ENCODE measurements at regions not wholly inside any gene's neighbourhood (a gene's known extent, or its start where the extent isn't known, plus 50 kb on each side); places are given as distances from the start of the nearest gene placed in this dataset.

DNA sequence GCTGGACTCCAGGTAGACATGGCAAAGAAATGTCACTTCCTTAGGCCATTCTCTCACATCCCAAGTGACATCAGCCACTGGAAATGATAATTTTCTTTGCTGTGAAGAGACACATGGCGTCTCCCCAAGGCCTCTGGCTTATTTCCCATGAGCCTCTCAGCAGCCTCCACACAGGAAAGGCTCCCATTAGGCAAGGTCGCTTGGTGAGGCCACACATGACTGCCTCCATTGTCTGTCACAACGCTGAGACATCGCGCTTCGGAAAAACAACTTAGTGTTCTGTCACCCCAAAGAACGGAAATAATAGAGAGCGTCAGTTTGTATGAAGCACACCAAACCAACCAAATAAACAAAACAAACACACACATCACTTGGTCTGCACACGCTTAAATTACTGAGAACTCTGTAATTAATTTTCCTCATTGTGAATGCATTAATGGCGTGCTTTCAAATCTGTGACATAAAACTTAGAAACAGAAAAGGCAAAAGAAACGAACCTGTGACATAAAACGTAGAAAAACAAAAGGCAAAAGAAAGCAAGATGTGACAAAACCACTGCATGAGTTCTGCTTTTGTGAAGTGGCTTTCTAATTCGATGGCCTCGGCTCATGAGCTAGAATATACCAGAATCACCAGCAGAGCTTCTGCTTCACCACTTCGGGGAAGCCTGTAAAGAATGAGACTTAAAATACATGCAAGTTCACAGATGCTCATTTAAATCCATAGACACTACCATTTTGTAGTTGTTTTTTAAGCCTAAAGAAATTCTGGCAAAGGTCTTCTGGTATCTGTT is 404.2 kb upstream of the SGCG start:
- H3K4me2 ChIP-seq (ENCODE audit: low read depth, low read length, poor library complexity, severe bottlenecking): no peak overlapping the region
- no peak for TF ChIP-seq EZH2phosphoT487 (IDR thresholded peaks at IDR 0.05; ENCODE audit: borderline replicate concordance)
- no peak for TF ChIP-seq CTCF (conservative IDR thresholded peaks at IDR 0.05; ENCODE audit: low read length)

DNA sequence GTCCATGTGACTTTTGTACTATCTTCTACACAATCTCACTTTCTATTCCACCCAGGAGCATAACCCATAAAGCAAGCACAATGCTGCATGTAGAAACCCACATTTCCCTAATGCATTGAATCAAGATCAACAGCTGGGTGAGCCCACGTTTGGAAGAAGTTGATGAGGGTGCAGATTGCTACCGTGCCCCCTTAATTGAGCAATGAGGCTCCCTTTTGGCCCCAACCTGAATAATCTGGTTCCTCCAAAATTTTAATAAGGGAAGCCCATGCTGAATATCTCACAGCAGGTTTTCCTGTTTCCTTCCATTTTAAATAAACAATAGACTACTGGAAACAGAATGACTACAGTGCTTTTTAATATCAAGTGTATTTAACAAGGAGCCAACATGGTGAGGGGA is 403.6 kb upstream of the SGCG start:
- Histone ChIP-seq H2AFZ (ENCODE audit: low read length) (no peak overlapping the region), H3K36me3 (ENCODE audit: insufficient read depth, low read length) (no peaks in the 10 kb centered on the region), H3K9me3 (ENCODE audit: insufficient read depth, low read depth, low read length) (no peaks in the 10 kb centered on the region), H3K9ac (ENCODE audit: low read depth, low read length, poor library complexity, severe bottlenecking) (no peak overlapping the region), H3F3A (ENCODE audit: low read depth) (no peaks in the 10 kb centered on the region), H3K4me2 (ENCODE audit: low read depth, low read length, poor library complexity, severe bottlenecking) (no peak overlapping the region), H3K4me1 (ENCODE audit: insufficient read depth, low read length, poor library complexity, severe bottlenecking) (no peaks in the 10 kb centered on the region), H3K79me2 (ENCODE audit: insufficient read depth, low read length) (no peaks in the 10 kb centered on the region), H4K20me1 (ENCODE audit: insufficient read depth, low read length, poor library complexity, severe bottlenecking) (no peaks in the 10 kb centered on the region), H3K4me3 (ENCODE audit: low read length, poor library complexity, severe bottlenecking) (no peak overlapping the region), H3K27me3 (ENCODE audit: insufficient read depth, low read length, poor library complexity, severe bottlenecking) (no peaks in the 10 kb centered on the region), H3K9me2 (replicated peaks; ENCODE audit: low read depth, low read length) (no peaks in the 10 kb centered on the region)
- TF ChIP-seq CTCF (conservative IDR thresholded peaks at IDR 0.05; ENCODE audit: low read length): no peak
- TF ChIP-seq EZH2phosphoT487 (IDR thresholded peaks at IDR 0.05; ENCODE audit: borderline replicate concordance): no peak

More for the DNA sequence above, 404.2 kb upstream of the SGCG start:
- Histone ChIP-seq H3F3A (ENCODE audit: low read depth) (no peaks in the 10 kb centered on the region), H4K20me1 (ENCODE audit: insufficient read depth, low read length, poor library complexity, severe bottlenecking) (no peaks in the 10 kb centered on the region), H3K9me2 (replicated peaks; ENCODE audit: low read depth, low read length) (no peaks in the 10 kb centered on the region), H3K36me3 (ENCODE audit: insufficient read depth, low read length) (no peaks in the 10 kb centered on the region), H3K9ac (ENCODE audit: low read depth, low read length, poor library complexity, severe bottlenecking) (no peak overlapping the region), H2AFZ (ENCODE audit: low read length) (no peak overlapping the region), H3K9me3 (ENCODE audit: insufficient read depth, low read depth, low read length) (no peaks in the 10 kb centered on the region), H3K27me3 (ENCODE audit: insufficient read depth, low read length, poor library complexity, severe bottlenecking) (no peaks in the 10 kb centered on the region), H3K4me3 (ENCODE audit: low read length, poor library complexity, severe bottlenecking) (no peak overlapping the region), H3K4me1 (ENCODE audit: insufficient read depth, low read length, poor library complexity, severe bottlenecking) (no peaks in the 10 kb centered on the region), H3K79me2 (ENCODE audit: insufficient read depth, low read length) (no peaks in the 10 kb centered on the region)

DNA sequence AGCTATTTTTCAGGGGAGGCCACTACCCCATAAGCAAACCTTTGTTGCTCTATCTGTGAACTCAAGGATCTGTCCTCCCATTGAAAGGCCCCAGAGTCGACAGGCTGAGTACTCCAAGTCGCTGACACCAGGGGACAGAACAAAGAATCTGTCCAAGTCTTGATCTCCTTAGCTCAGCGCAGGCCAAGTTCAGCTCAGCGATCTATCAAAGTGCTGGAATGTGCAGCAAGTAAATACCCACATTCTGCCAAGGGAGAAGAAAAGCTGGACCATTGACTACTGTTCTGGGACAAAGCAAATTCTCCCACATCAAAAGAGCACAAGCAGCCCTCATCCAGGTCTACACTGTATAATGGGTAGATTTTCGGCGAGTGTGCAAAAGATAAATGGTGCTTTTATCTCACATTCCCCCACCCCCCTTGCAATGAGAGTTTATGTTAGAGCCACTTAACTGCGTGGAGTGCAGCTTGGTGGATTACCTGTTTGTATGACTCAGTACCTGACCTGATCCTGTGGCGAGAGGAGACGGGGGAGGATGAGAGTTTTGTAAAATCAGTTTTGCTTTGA is 391.7 kb upstream of the SGCG start:
- Histone ChIP-seq H3K36me3 (ENCODE audit: insufficient read depth, low read length) (no peaks in the 10 kb centered on the region), H3K4me3 (ENCODE audit: low read length, poor library complexity, severe bottlenecking) (no peak overlapping the region), H3K4me2 (ENCODE audit: low read depth, low read length, poor library complexity, severe bottlenecking) (no peak overlapping the region), H3F3A (ENCODE audit: low read depth) (no peaks in the 10 kb centered on the region), H4K20me1 (ENCODE audit: insufficient read depth, low read length, poor library complexity, severe bottlenecking) (no peaks in the 10 kb centered on the region), H3K9me3 (ENCODE audit: insufficient read depth, low read depth, low read length) (no peaks in the 10 kb centered on the region), H3K27me3 (ENCODE audit: insufficient read depth, low read length, poor library complexity, severe bottlenecking) (no peaks in the 10 kb centered on the region), H3K79me2 (ENCODE audit: insufficient read depth, low read length) (no peaks in the 10 kb centered on the region), H2AFZ (ENCODE audit: low read length) (no peak overlapping the region), H3K9ac (ENCODE audit: low read depth, low read length, poor library complexity, severe bottlenecking) (no peak overlapping the region), H3K9me2 (replicated peaks; ENCODE audit: low read depth, low read length) (no peaks in the 10 kb centered on the region), H3K4me1 (ENCODE audit: insufficient read depth, low read length, poor library complexity, severe bottlenecking) (no peaks in the 10 kb centered on the region)
- TF ChIP-seq EZH2phosphoT487 (IDR thresholded peaks at IDR 0.05; ENCODE audit: borderline replicate concordance) (no peak), CTCF (conservative IDR thresholded peaks at IDR 0.05; ENCODE audit: low read length) (no peak)
